Endothelial cell of umbilical vein (primary cell): ENCODE measurements at regions not wholly inside any gene's neighbourhood (a gene's known extent, or its start where the extent isn't known, plus 50 kb on each side); places are given as distances from the start of the nearest gene placed in this dataset.

Experiments used
- BruUV-seq: library from RNA; stranded (reverse); fragments of 400-500 nt; replicated peaks from 2 replicates; lab custom pipeline; 2021; lab: Mats Ljungman, UMichigan
- CTCF ChIA-PET: fragments of 300-600, 350-600 bp; sonication (Branson Sonifier 250); formaldehyde crosslinking; loops from one replicate; lab custom pipeline; 2021; ENCODE audit warnings: antibody characterized with exemption, inconsistent platforms; lab: Charles Lee
- POLR2A ChIA-PET: fragments of 300-600, 350-600 bp; sonication (Branson Sonifier 250); formaldehyde crosslinking; loops from one replicate; lab custom pipeline; 2021; ENCODE audit warnings: antibody characterized with exemption, inconsistent platforms; lab: Charles Lee
- DNase-seq: peaks from one replicate; pipeline ENCODE4 v3.0.0-alpha.2; 2011; ENCODE audit warnings: low read depth, low spot score
- FAIRE-seq: peaks from 2 replicates; lab custom pipeline; 2011; peaks lifted over from hg19 to GRCh38; lab: Jason Lieb, UNC
- H2AFZ ChIP-seq: 2 replicates; pipeline ENCODE4 v1.6.0; 2012; ENCODE audit warnings: low read depth, low read length, control low read depth, inconsistent platforms
- H3K27ac ChIP-seq: 2 replicates; pipeline ENCODE4 v1.5.1; 2011; ENCODE audit warnings: low read depth, mild to moderate bottlenecking, control low read depth, low read length, moderate library complexity; ENCODE audit not compliant: insufficient read depth
- H3K27me3 ChIP-seq, 2 experiments: 2 replicates each; pipeline versions ENCODE4 v1.6.0 to v1.6.1; 2011; ENCODE audit warnings: low read length in 2 of 2, mixed read lengths in 1 of 2; ENCODE audit not compliant: control insufficient read depth in 2 of 2, insufficient read depth in 2 of 2
- H3K36me3 ChIP-seq, 2 experiments: 2 replicates in 1 of 2; 3 replicates in 1 of 2; pipeline ENCODE4 v1.5.1; 2011; ENCODE audit warnings: low read length in 2 of 2, mild to moderate bottlenecking in 1 of 2, moderate library complexity in 1 of 2; ENCODE audit not compliant: control insufficient read depth in 2 of 2, insufficient read depth in 2 of 2; ENCODE audit errors: extremely low read depth in 1 of 2
- H3K4me1 ChIP-seq: 3 replicates; pipeline ENCODE4 v1.5.1; 2011; ENCODE audit warnings: mild to moderate bottlenecking, low read length; ENCODE audit not compliant: control insufficient read depth, insufficient read depth; ENCODE audit errors: extremely low read depth
- H3K4me2 ChIP-seq: 2 replicates; pipeline ENCODE4 v1.6.1; 2011; ENCODE audit warnings: low read length, control low read depth, mixed read lengths; ENCODE audit not compliant: insufficient read depth
- H3K4me3 ChIP-seq, 3 experiments: fragments of 200-600 bp in 1 of 3; sonication (generic), shearing (Covaris generic) in 1 of 3; replicated peaks in 1 of 3; 2 replicates each; pipeline ENCODE4 v1.5.1; 2011 to 2016; ENCODE audit warnings: control low read depth in 3 of 3, low read length in 3 of 3, mild to moderate bottlenecking in 2 of 3, inconsistent platforms in 1 of 3, low read depth in 1 of 3, moderate library complexity in 1 of 3; ENCODE audit not compliant: insufficient read depth in 1 of 3
- H3K79me2 ChIP-seq: 2 replicates; pipeline ENCODE4 v1.6.0; 2012; ENCODE audit warnings: low read length, inconsistent platforms; ENCODE audit not compliant: control insufficient read depth, insufficient read depth
- H3K9ac ChIP-seq: replicated peaks from 2 replicates; pipeline ENCODE3; 2011; ENCODE audit warnings: low read length, control low read depth; ENCODE audit not compliant: insufficient read depth; ENCODE audit errors: extremely low read depth
- H3K9me1 ChIP-seq: replicated peaks from 3 replicates; pipeline ENCODE4 v1.6.0; 2011; ENCODE audit warnings: mild to moderate bottlenecking, low read length; ENCODE audit not compliant: control insufficient read depth, insufficient read depth; ENCODE audit errors: extremely low read depth
- H3K9me3 ChIP-seq: replicated peaks from 2 replicates; pipeline ENCODE4 v1.5.1; 2012; ENCODE audit warnings: low read length, inconsistent platforms; ENCODE audit not compliant: control insufficient read depth, insufficient read depth
- H4K20me1 ChIP-seq: replicated peaks from 2 replicates; pipeline ENCODE3; 2011; ENCODE audit warnings: mild to moderate bottlenecking, low read length; ENCODE audit not compliant: control insufficient read depth, insufficient read depth; ENCODE audit errors: extremely low read depth
- EZH2 ChIP-seq: IDR thresholded peaks from 2 replicates; pipeline ENCODE4 v1.6.1; 2012; ENCODE audit warnings: borderline replicate concordance, low read depth, mild to moderate bottlenecking, moderate library complexity, low read length, inconsistent platforms; ENCODE audit not compliant: severe bottlenecking
- FOS ChIP-seq: IDR thresholded peaks from 2 replicates; pipeline ENCODE4 v1.6.1; 2011; ENCODE audit warnings: mild to moderate bottlenecking, low read length, moderate library complexity, borderline replicate concordance; ENCODE audit not compliant: insufficient read depth
- GATA2 ChIP-seq: IDR thresholded peaks from 2 replicates; pipeline ENCODE4 v1.7.0; 2011; ENCODE audit warnings: low read depth, mild to moderate bottlenecking, moderate library complexity, mixed read lengths, low read length; ENCODE audit not compliant: insufficient read length, insufficient read depth
- JUN ChIP-seq: IDR thresholded peaks from 2 replicates; pipeline ENCODE4 v1.6.1; 2011; ENCODE audit warnings: borderline replicate concordance, low read depth; ENCODE audit not compliant: insufficient read length, insufficient read depth
- MYC ChIP-seq: IDR thresholded peaks from one replicate; pipeline ENCODE4 v1.6.1; 2011; ENCODE audit warnings: mild to moderate bottlenecking, low read depth, low read length
- POLR2A ChIP-seq: IDR thresholded peaks from 2 replicates; pipeline ENCODE4 v1.6.1; 2012; ENCODE audit warnings: low read depth, mild to moderate bottlenecking, control low read depth, low read length
- POLR2AphosphoS5 ChIP-seq: IDR thresholded peaks from 2 replicates; pipeline ENCODE4 v1.6.1; 2012; ENCODE audit warnings: low read depth, mild to moderate bottlenecking, control low read depth, low read length, moderate library complexity; ENCODE audit not compliant: insufficient read depth
- dilution Hi-C: fragments of 300-500 bp; cut with MboI; formaldehyde crosslinking; loops from one replicate; pipeline ENCODE4 v1.15.0; 2019; ENCODE audit warnings: low sequenced_read_pairs; ENCODE audit not compliant: extremely low pct_ligation_motif_present
- intact Hi-C: fragments of 100-400 bp; cut with micrococcal nuclease; formaldehyde crosslinking; loops from one replicate; pipeline ENCODE4 v1.10.0; 2022
- TF ChIP-seq, protein P1 (sequence below), 2 donors: IDR thresholded peaks; 1 replicate in 1 of 2; 2 replicates in 1 of 2; pipeline ENCODE4 v1.5.1; 2011; ENCODE audit warnings: low read length in 2 of 2, mild to moderate bottlenecking in 2 of 2, moderate library complexity in 2 of 2, control low read depth in 1 of 2, inconsistent platforms in 1 of 2, low read depth in 1 of 2; ENCODE audit not compliant: insufficient read depth in 1 of 2; ENCODE audit errors: extremely low read depth in 1 of 2
- TF ChIP-seq, protein P2 (sequence below): IDR thresholded peaks from 2 replicates; pipeline ENCODE4 v1.6.1; 2011; ENCODE audit not compliant: insufficient read depth, insufficient read length

DNA sequence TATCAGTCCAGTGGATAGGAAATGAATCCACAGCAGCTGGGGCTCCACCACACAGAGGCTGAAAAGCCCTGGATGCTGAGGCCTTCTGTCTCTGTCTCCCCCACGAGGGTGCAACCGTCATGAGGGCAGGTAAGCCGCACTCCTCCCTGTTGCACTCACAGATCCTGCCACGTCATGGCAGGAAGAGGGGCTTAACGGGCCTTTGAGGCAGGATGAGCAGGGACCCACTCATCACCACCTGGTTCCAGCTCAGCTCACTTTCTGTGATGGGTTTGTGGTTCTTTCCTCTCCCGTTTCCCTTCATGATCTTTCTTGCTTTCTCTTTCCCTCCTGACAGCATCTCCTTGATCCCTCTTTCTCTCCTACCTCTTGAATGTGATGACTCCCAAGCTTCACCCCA, 575.2 kb downstream of the CCDC171 start:
- H3K9me3 ChIP-seq, result no peaks in the 10 kb centered on the region
- dilution Hi-C loops (no loop called here), intact Hi-C loops (no loop called here)
- H3K4me1 ChIP-seq, result no peaks in the 10 kb centered on the region
- H3K36me3 ChIP-seq, result no peaks in the 10 kb centered on the region
- H2AFZ ChIP-seq, result no peak overlapping the region
- no peak overlapping the region for H3K4me2 ChIP-seq
- no peak overlapping the region for H3K9ac ChIP-seq
- no peak for FAIRE-seq
- H4K20me1 ChIP-seq, result no peaks in the 10 kb centered on the region
- no peaks in the 10 kb centered on the region for H3K9me1 ChIP-seq
- DNase-seq, result no peak
- ChIA-PET POLR2A (no interaction called here), CTCF (interaction anchor here (1.4 kb wide), 2 partner anchors 8 to 10 kb away, joined by 4 to 6 read pairs; no protein-coding TSS in a partner anchor)
- BruUV-seq, result no TSS peak
- no peak overlapping the region for H3K4me3 ChIP-seq
- no peaks in the 10 kb centered on the region for H3K79me2 ChIP-seq
- TF ChIP-seq EZH2 (no peak), JUN (no peak), GATA2 (no peak)
- TF ChIP-seq, protein P1, sequence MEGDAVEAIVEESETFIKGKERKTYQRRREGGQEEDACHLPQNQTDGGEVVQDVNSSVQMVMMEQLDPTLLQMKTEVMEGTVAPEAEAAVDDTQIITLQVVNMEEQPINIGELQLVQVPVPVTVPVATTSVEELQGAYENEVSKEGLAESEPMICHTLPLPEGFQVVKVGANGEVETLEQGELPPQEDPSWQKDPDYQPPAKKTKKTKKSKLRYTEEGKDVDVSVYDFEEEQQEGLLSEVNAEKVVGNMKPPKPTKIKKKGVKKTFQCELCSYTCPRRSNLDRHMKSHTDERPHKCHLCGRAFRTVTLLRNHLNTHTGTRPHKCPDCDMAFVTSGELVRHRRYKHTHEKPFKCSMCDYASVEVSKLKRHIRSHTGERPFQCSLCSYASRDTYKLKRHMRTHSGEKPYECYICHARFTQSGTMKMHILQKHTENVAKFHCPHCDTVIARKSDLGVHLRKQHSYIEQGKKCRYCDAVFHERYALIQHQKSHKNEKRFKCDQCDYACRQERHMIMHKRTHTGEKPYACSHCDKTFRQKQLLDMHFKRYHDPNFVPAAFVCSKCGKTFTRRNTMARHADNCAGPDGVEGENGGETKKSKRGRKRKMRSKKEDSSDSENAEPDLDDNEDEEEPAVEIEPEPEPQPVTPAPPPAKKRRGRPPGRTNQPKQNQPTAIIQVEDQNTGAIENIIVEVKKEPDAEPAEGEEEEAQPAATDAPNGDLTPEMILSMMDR (IDR thresholded peaks at IDR 0.05; ENCODE audit: extremely low read depth in 1 of 2, insufficient read depth in 1 of 2, low read depth in 1 of 2, low read length in 2 of 2), result no peak
- H3K27ac ChIP-seq, result no peak overlapping the region
- no peaks in the 10 kb centered on the region for H3K27me3 ChIP-seq

DNA sequence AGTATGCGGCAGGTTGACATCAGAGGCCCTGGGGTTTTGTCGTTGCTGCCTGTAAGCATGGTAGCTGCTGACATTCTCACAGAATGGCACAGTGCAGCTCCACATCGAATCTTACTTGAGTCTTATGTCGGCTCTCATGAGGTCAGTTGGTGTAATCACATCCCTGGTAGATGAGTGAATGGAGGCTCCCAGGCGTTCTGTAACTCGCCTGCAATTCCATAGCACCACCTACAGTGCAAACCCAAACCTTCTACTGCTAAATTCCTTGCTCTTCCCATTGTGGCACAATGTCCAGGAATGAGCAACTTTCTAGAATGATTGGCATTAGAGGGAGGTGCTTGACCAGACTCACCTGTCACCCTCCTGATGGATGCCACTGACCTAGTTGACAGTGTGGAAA, 578.4 kb downstream of the CCDC171 start:
- no peak overlapping the region for H3K9ac ChIP-seq
- no peaks in the 10 kb centered on the region for H3K27me3 ChIP-seq
- POLR2A ChIA-PET, result no interaction called here
- FAIRE-seq, result no peak
- no peak overlapping the region for H2AFZ ChIP-seq
- no peaks in the 10 kb centered on the region for H3K4me1 ChIP-seq
- no TSS peak for BruUV-seq
- dilution Hi-C loops, result no loop called here
- no peaks in the 10 kb centered on the region for H3K79me2 ChIP-seq
- H4K20me1 ChIP-seq, result no peaks in the 10 kb centered on the region
- TF ChIP-seq, protein P1 (IDR thresholded peaks at IDR 0.05; ENCODE audit: extremely low read depth in 1 of 2, insufficient read depth in 1 of 2, low read depth in 1 of 2, low read length in 2 of 2), result no peak
- no peak for TF ChIP-seq MYC
- TF ChIP-seq, protein P2, sequence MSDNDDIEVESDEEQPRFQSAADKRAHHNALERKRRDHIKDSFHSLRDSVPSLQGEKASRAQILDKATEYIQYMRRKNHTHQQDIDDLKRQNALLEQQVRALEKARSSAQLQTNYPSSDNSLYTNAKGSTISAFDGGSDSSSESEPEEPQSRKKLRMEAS, result no peak
- TF ChIP-seq FOS, result no peak
- TF ChIP-seq POLR2A, result no peak
- TF ChIP-seq POLR2AphosphoS5, result no peak
- TF ChIP-seq EZH2, result no peak
- no peak for TF ChIP-seq JUN
- no peak for TF ChIP-seq GATA2
- intact Hi-C loops, result loop anchor here (5.0 kb wide), 1 partner anchor 94 kb away; no protein-coding TSS in a partner anchor
- H3K9me3 ChIP-seq, result no peaks in the 10 kb centered on the region
- no peaks in the 10 kb centered on the region for H3K9me1 ChIP-seq
- H3K4me2 ChIP-seq, result no peak overlapping the region
- H3K27ac ChIP-seq, result no peak overlapping the region
- no peaks in the 10 kb centered on the region for H3K36me3 ChIP-seq
- DNase-seq, result no peak
- no peak overlapping the region for H3K4me3 ChIP-seq
- CTCF ChIA-PET, result interaction anchor here (0.6 to 4.8 kb wide), 4 partner anchors 39 to 483 kb away, joined by 3 to 78 read pairs (median 3); no protein-coding TSS in a partner anchor
